ENCODE measurements at regions not wholly inside any gene's neighbourhood (a gene's known extent, or its start where the extent isn't known, plus 50 kb on each side); places are given as distances from the start of the nearest gene placed in this dataset.

DNA sequence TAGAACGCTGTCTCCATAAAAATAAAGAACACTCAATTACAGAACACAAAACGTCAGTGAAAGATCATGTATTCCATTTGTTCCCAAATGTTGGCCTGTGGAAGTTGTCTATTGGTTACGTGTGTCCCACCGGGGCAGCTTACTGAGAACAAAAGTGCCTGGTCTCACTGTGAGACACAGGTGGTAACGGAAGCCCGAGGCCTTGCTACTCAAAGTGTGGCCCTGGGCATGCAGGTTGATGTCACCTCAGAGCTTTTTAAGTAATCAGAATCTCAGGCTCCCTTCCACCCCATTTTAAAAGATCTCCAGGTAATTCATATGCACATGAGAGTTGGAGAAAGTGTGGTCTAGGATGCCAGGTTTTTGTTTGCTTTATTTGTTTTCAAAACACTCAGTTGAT is 422.5 kb upstream of the OPRM1 start:
- no peaks in the 10 kb centered on the region for H3K9me3 Mint-ChIP-seq
- H3K27me3 Mint-ChIP-seq (ENCODE audit: low read depth) = no peaks in the 10 kb centered on the region
- H3K4me3 Mint-ChIP-seq = no peak overlapping the region
- no peaks in the 10 kb centered on the region for H3K36me3 Mint-ChIP-seq (ENCODE audit: low read depth)
- TF ChIP-seq, protein P1, sequence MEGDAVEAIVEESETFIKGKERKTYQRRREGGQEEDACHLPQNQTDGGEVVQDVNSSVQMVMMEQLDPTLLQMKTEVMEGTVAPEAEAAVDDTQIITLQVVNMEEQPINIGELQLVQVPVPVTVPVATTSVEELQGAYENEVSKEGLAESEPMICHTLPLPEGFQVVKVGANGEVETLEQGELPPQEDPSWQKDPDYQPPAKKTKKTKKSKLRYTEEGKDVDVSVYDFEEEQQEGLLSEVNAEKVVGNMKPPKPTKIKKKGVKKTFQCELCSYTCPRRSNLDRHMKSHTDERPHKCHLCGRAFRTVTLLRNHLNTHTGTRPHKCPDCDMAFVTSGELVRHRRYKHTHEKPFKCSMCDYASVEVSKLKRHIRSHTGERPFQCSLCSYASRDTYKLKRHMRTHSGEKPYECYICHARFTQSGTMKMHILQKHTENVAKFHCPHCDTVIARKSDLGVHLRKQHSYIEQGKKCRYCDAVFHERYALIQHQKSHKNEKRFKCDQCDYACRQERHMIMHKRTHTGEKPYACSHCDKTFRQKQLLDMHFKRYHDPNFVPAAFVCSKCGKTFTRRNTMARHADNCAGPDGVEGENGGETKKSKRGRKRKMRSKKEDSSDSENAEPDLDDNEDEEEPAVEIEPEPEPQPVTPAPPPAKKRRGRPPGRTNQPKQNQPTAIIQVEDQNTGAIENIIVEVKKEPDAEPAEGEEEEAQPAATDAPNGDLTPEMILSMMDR (IDR thresholded peaks at IDR 0.05; ENCODE audit: unreplicated experiment in 3 of 3) = no peak
- H3K27ac Mint-ChIP-seq = no peak overlapping the region
- H3K4me1 Mint-ChIP-seq = peaks cover 13% of the 10 kb centered on the region

DNA sequence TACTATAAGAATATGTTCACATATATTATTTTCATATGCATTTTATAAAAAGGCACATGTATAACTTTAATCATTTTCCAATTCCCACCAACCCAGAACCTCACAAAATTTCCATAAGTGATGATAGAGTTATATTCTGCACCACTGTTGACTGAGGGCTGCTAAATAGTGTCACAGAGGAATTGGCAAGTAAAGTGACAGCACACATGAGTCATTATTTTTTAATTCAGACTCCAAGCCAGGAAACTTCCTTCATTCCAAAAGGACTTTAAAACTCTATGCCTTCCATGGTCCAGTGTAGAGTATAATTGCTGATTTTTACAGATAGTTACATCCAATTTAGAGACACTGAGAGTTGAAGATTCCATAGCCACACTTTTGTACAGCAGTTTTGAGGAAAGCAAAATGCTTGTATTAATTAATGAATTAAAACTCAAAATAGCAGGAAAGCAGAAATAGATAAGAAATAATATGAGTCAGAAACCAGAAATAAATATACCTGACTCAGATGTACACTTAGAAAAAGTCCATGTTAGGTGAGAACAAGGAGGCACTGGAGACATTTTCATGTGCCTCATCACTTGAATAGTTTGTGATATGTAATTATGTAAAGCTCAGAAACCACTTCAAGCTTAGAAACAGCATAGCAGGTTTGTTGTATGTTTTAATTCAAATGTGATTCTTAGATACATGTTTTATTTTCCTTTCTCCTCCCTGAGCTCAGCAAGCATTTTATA is 425.2 kb upstream of the OPRM1 start:
- TF ChIP-seq, protein P1 (IDR thresholded peaks at IDR 0.05; ENCODE audit: unreplicated experiment in 3 of 3) = no peak
- H3K4me3 Mint-ChIP-seq = no peak overlapping the region
- no peaks in the 10 kb centered on the region for H3K27me3 Mint-ChIP-seq (ENCODE audit: low read depth)
- H3K4me1 Mint-ChIP-seq = no peaks in the 10 kb centered on the region
- H3K9me3 Mint-ChIP-seq = no peaks in the 10 kb centered on the region
- no peaks in the 10 kb centered on the region for H3K36me3 Mint-ChIP-seq (ENCODE audit: low read depth)
- H3K27ac Mint-ChIP-seq = no peak overlapping the region

DNA sequence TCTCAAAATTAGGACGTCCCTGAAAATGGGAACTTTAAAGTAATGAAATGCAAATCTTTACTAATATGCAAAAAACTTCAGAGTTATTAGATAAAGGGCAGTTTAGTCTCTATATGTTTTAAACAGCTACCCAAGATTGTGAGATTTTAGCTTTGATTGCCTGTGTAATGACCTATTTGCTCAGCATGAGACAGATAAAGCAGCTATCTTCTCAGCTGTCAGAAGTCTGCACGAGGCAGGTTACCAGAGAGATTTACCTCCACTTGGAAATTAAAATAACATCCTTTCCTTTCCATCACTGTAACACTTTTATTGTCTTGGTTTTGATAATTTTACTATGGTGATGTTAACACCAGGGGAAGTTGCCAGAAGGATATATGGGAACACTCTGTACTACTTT is 436.6 kb upstream of the OPRM1 start:
- Mint-ChIP-seq H3K36me3 (ENCODE audit: low read depth) (no peaks in the 10 kb centered on the region), H3K9me3 (no peaks in the 10 kb centered on the region), H3K27me3 (ENCODE audit: low read depth) (no peaks in the 10 kb centered on the region), H3K4me1 (no peaks in the 10 kb centered on the region), H3K4me3 (no peak overlapping the region), H3K27ac (no peak overlapping the region)
- TF ChIP-seq, protein P1 (IDR thresholded peaks at IDR 0.05; ENCODE audit: unreplicated experiment in 3 of 3) = no peak

DNA sequence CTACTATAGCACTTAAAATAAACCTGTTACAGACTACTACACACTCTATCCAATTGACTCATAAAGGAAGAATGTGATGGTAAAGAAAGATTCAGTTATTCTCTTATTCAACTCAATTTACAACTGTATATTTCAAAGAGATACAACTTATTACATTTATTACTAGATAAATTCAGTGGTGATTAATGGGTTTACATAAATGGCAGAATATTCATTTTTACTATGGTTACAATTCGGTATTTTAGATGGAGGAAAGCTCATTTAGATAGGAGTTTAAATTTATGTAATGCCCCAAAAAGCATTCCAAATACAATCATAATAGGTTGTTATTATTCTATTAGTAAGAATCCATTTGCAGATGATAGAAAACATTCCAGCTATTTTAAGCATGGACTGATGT is 439.1 kb upstream of the OPRM1 start:
- Mint-ChIP-seq H3K9me3 (no peaks in the 10 kb centered on the region), H3K36me3 (ENCODE audit: low read depth) (no peaks in the 10 kb centered on the region), H3K27ac (no peak overlapping the region), H3K4me1 (no peaks in the 10 kb centered on the region), H3K27me3 (ENCODE audit: low read depth) (no peaks in the 10 kb centered on the region), H3K4me3 (no peak overlapping the region)
- TF ChIP-seq, protein P1 (IDR thresholded peaks at IDR 0.05; ENCODE audit: unreplicated experiment in 3 of 3) = no peak

DNA sequence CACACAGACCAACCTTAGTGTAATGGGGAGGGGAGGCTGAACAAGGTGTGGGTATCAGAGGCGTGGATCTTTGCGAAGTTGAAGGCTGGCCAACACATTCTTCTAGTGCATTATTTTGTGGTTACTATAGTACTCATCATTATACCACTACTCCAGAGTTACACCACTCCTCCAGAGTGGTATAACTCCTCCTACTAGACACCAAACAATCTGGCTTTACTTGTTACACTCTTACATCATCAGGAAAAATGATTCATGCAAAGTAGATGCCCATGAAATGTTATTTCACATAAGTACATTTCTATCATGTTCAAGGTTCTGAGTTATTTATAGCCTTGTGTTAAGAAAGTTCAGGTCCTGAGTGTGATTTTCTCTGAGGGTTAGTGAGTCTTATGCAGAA is 443.1 kb upstream of the OPRM1 start:
- TF ChIP-seq, protein P1 (IDR thresholded peaks at IDR 0.05; ENCODE audit: unreplicated experiment in 3 of 3) = no peak
- H3K4me1 Mint-ChIP-seq = no peaks in the 10 kb centered on the region
- H3K27me3 Mint-ChIP-seq (ENCODE audit: low read depth) = no peaks in the 10 kb centered on the region
- no peaks in the 10 kb centered on the region for H3K9me3 Mint-ChIP-seq
- no peak overlapping the region for H3K27ac Mint-ChIP-seq
- H3K4me3 Mint-ChIP-seq = no peak overlapping the region
- H3K36me3 Mint-ChIP-seq (ENCODE audit: low read depth) = no peaks in the 10 kb centered on the region

DNA sequence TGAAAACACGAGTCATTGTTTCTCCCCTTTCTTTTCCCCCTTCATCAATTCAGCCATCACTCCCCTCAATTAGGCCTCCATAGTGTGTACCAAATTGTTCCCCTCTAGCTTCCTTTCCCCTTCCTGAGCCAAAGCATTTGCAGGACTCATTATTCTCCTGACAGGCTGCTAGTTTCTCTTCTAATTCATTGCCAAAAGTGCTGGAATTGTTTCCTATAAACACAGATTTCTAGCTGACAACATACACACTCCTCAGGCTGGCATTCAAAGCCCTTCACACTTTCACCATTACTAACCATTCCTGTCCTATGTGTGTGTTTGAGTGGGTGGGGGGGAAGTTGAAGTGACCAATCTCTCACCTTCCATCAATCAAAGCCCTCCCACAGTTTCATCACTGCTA is 444.2 kb upstream of the OPRM1 start:
- TF ChIP-seq, protein P1 (IDR thresholded peaks at IDR 0.05; ENCODE audit: unreplicated experiment in 3 of 3) = no peak
- no peaks in the 10 kb centered on the region for H3K36me3 Mint-ChIP-seq (ENCODE audit: low read depth)
- no peak overlapping the region for H3K27ac Mint-ChIP-seq
- peaks cover 4% of the 10 kb centered on the region for H3K4me1 Mint-ChIP-seq
- no peak overlapping the region for H3K4me3 Mint-ChIP-seq
- no peaks in the 10 kb centered on the region for H3K27me3 Mint-ChIP-seq (ENCODE audit: low read depth)
- H3K9me3 Mint-ChIP-seq = no peaks in the 10 kb centered on the region

Measured in nephron (organoid).